Mammary epithelial cell (primary cell): ENCODE measurements at regions not wholly inside any gene's neighbourhood (a gene's known extent, or its start where the extent isn't known, plus 50 kb on each side); places are given as distances from the start of the nearest gene placed in this dataset.

ENCODE experiments used
- CTCF ChIP-seq, 2 donors: IDR thresholded peaks in 1 of 2; conservative IDR thresholded peaks in 1 of 2; 2 replicates each; pipeline ENCODE4 v1.5.1; 2011 to 2012; ENCODE audit warnings: inconsistent platforms in 2 of 2, low read length in 2 of 2, mild to moderate bottlenecking in 2 of 2, control low read depth in 1 of 2, low read depth in 1 of 2; ENCODE audit not compliant: insufficient read depth in 1 of 2; ENCODE audit errors: extremely low read depth in 1 of 2
- EZH2 ChIP-seq: IDR thresholded peaks from 2 replicates; pipeline ENCODE4 v1.6.1; 2012; ENCODE audit warnings: low read length, inconsistent platforms, borderline replicate concordance

GRCh38 chr1:83701355-83701754 lies 297.6 kb downstream of the TTLL7 start:
- TF ChIP-seq CTCF (conservative IDR thresholded peaks at IDR 0.05 in 1 of 2, IDR thresholded peaks at IDR 0.05 in 1 of 2; ENCODE audit: extremely low read depth in 1 of 2, insufficient read depth in 1 of 2, low read depth in 1 of 2, low read length in 2 of 2): no peak
- no peak for TF ChIP-seq EZH2
